SU-DHL-6 (cell line): ENCODE measurements at regions not wholly inside any gene's neighbourhood (a gene's known extent, or its start where the extent isn't known, plus 50 kb on each side); places are given as distances from the start of the nearest gene placed in this dataset.

Source experiments
- EZH2phosphoT487 ChIP-seq: fragments of 200-600 bp; sonication (generic), shearing (Covaris generic); conservative IDR thresholded peaks from 2 replicates; pipeline ENCODE4 v1.6.1; 2018; ENCODE audit warnings: mild to moderate bottlenecking, antibody characterized with exemption, low read length, moderate library complexity, mixed read lengths
- TF ChIP-seq, protein P1 (sequence below): fragments of 200-600 bp; sonication (generic); IDR thresholded peaks from one replicate; pipeline ENCODE4 v1.5.1; 2017; ENCODE audit warnings: antibody characterized with exemption, mild to moderate bottlenecking, low read length, moderate library complexity; ENCODE audit not compliant: insufficient read depth, poor library complexity, severe bottlenecking

DNA sequence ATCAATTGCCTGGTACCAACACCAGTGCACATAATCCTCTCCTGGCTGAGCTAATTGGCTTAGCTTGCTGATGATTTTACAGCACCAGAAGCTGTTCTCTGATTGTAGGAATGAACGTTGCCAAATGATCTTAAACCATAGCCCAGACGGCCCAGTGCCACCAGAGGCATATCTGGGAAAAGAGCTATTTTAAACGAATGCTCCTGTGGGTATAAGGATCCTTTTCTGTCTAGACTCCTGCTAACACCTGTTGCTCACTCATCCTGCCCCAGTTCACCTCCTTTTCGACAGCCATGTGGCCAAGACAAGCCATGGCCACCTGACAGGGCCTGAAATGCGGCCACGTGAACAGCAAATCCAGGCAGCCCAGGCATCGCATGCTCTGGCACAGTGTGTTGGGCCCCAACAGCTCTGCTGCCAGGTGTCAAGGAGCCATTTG is 289.9 kb upstream of the SLC30A5 start:
- TF ChIP-seq, protein P1, sequence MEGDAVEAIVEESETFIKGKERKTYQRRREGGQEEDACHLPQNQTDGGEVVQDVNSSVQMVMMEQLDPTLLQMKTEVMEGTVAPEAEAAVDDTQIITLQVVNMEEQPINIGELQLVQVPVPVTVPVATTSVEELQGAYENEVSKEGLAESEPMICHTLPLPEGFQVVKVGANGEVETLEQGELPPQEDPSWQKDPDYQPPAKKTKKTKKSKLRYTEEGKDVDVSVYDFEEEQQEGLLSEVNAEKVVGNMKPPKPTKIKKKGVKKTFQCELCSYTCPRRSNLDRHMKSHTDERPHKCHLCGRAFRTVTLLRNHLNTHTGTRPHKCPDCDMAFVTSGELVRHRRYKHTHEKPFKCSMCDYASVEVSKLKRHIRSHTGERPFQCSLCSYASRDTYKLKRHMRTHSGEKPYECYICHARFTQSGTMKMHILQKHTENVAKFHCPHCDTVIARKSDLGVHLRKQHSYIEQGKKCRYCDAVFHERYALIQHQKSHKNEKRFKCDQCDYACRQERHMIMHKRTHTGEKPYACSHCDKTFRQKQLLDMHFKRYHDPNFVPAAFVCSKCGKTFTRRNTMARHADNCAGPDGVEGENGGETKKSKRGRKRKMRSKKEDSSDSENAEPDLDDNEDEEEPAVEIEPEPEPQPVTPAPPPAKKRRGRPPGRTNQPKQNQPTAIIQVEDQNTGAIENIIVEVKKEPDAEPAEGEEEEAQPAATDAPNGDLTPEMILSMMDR = no peak
- no peak for TF ChIP-seq EZH2phosphoT487
